HT1080 (cell line): ENCODE measurements at regions not wholly inside any gene's neighbourhood (a gene's known extent, or its start where the extent isn't known, plus 50 kb on each side); places are given as distances from the start of the nearest gene placed in this dataset.

Source experiments
- DNase-seq: peaks from one replicate; pipeline ENCODE4 v3.0.0-alpha.2; 2015; ENCODE audit warnings: low read depth

- DNase-seq, result peak; percentile 45
These were observed 99.2 kb downstream of the C12orf50 start for GRCh38 chr12:87930033-87930432.

GRCh38 chr12:87929346-87929745 lies 99.9 kb downstream of the C12orf50 start:
- no peak for DNase-seq

GRCh38 chr12:87928031-87928430 lies 101.2 kb downstream of the C12orf50 start:
- no peak for DNase-seq

GRCh38 chr12:87925021-87925420 lies 104.2 kb downstream of the C12orf50 start:
- no peak for DNase-seq

GRCh38 chr12:87924149-87924548 lies 105.1 kb downstream of the C12orf50 start:
- DNase-seq, result no peak

- no peak for DNase-seq
These were observed 105.8 kb downstream of the C12orf50 start for GRCh38 chr12:87923361-87923760.

GRCh38 chr12:87922736-87923135 lies 106.5 kb downstream of the C12orf50 start:
- no peak for DNase-seq

GRCh38 chr12:87921621-87922020 lies 107.6 kb downstream of the C12orf50 start:
- DNase-seq, result no peak

GRCh38 chr12:87920139-87920538 lies 109.1 kb downstream of the C12orf50 start:
- DNase-seq, result no peak

GRCh38 chr12:87901457-87901856 lies 127.7 kb downstream of the C12orf50 start:
- peak; percentile 1 for DNase-seq

GRCh38 chr12:87897662-87898061 lies 131.5 kb downstream of the C12orf50 start:
- DNase-seq, result no peak

- DNase-seq, result peak; percentile 14
These were observed 145.4 kb downstream of the C12orf50 start for GRCh38 chr12:87883806-87884205.

GRCh38 chr12:87879141-87879540 lies 150.1 kb downstream of the C12orf50 start:
- DNase-seq, result no peak

GRCh38 chr12:87870493-87871460 lies 158.4 kb downstream of the C12orf50 start:
- DNase-seq, result no peak

GRCh38 chr12:87870061-87870460 lies 159.1 kb downstream of the C12orf50 start:
- peak; percentile 49 for DNase-seq

- no peak for DNase-seq
These were observed 162.5 kb downstream of the C12orf50 start for GRCh38 chr12:87866578-87867292.

GRCh38 chr12:87861791-87862190 lies 167.4 kb downstream of the C12orf50 start:
- no peak for DNase-seq

- DNase-seq, result no peak
These were observed 175.7 kb downstream of the C12orf50 start for GRCh38 chr12:87853448-87854003.

GRCh38 chr12:87849074-87849473 lies 180.1 kb downstream of the C12orf50 start:
- no peak for DNase-seq

GRCh38 chr12:87848248-87848868 lies 180.8 kb downstream of the C12orf50 start:
- peak; percentile 69 for DNase-seq

- DNase-seq, result no peak
These were observed 182.1 kb downstream of the C12orf50 start for GRCh38 chr12:87847147-87847546.

- DNase-seq, result no peak
These were observed 183.2 kb downstream of the C12orf50 start for GRCh38 chr12:87846045-87846444.
